ENCODE measurements at regions not wholly inside any gene's neighbourhood (a gene's known extent, or its start where the extent isn't known, plus 50 kb on each side); places are given as distances from the start of the nearest gene placed in this dataset.

DNA sequence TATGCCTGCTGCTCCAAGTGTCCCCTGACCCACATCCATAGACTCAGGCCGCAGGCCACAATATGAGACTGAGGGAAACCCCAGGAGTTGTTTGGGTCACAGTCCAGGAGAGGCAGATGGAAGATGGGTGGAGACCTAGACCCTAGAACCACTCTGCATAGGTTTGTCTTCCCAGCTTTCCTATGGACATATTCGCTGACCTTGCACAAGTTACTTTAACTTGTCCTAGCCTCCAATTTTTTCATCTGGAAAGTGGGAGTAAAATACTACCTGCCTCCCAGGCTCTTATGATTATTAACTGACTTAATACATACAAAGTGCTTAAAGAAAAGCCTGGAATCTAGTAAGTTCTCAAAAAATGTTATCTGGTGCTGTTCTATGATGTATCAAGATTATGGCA, 157.1 kb upstream of the IFNG-AS1 start:
- H3K4me3 ChIP-seq = no peak overlapping the region
- peaks cover 0 to 9% (median 1%) of the 10 kb centered on the region in 5 donors for H3K4me1 ChIP-seq (ENCODE audit: control insufficient read depth in 5 of 5, insufficient read depth in 5 of 5, low read length in 5 of 5)
- WGBS, 2 donors = 94 to 97% methylated on average over 2 of the region's 2 CpGs
- ATAC-seq (ENCODE audit: insufficient read depth, low FRiP score) = no peak
- H3K9me3 ChIP-seq (ENCODE audit: control insufficient read depth in 4 of 4, insufficient read depth in 3 of 4, low read length in 3 of 4) = no peaks in the 10 kb centered on the region
- no peaks in the 10 kb centered on the region for H3K36me3 ChIP-seq (ENCODE audit: control insufficient read depth in 4 of 4, insufficient read depth in 4 of 4, low read length in 4 of 4)
- TF ChIP-seq, protein P1, sequence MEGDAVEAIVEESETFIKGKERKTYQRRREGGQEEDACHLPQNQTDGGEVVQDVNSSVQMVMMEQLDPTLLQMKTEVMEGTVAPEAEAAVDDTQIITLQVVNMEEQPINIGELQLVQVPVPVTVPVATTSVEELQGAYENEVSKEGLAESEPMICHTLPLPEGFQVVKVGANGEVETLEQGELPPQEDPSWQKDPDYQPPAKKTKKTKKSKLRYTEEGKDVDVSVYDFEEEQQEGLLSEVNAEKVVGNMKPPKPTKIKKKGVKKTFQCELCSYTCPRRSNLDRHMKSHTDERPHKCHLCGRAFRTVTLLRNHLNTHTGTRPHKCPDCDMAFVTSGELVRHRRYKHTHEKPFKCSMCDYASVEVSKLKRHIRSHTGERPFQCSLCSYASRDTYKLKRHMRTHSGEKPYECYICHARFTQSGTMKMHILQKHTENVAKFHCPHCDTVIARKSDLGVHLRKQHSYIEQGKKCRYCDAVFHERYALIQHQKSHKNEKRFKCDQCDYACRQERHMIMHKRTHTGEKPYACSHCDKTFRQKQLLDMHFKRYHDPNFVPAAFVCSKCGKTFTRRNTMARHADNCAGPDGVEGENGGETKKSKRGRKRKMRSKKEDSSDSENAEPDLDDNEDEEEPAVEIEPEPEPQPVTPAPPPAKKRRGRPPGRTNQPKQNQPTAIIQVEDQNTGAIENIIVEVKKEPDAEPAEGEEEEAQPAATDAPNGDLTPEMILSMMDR (IDR thresholded peaks at IDR 0.05; ENCODE audit: control extremely low read depth, extremely low read depth) = no peak
- H3K27me3 ChIP-seq (ENCODE audit: control insufficient read depth in 3 of 3, insufficient read depth in 3 of 3, low read length in 2 of 3) = no peaks in the 10 kb centered on the region
- no peak for DNase-seq
- no peak overlapping the region for H3K9ac ChIP-seq (ENCODE audit: insufficient read depth in 1 of 2, low read length in 2 of 2)
- no peak overlapping the region for H3K27ac ChIP-seq (ENCODE audit: low read depth in 1 of 2, low read length in 1 of 2)

DNA sequence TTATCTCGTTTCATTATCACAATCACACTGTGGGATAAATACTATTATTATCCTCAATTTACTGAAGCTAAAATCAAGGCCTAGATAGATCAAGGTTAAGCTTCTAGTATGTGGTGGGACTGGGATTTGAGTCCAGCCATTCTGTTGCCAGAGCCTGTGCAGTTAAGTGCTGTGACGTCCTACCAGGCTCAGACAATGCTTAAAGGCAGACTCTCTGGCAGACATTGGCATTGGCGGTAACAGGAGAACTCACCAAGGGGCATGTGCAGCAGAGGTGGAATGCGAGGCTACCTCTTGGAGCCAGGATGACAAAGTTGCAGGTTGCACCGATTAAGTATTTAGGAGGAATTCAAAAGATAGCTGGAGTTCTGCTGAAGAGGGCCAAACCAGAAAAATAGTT, 155.6 kb upstream of the IFNG-AS1 start:
- Histone ChIP-seq H3K36me3 (ENCODE audit: control insufficient read depth in 4 of 4, insufficient read depth in 4 of 4, low read length in 4 of 4) (no peaks in the 10 kb centered on the region), H3K4me1 (ENCODE audit: control insufficient read depth in 5 of 5, insufficient read depth in 5 of 5, low read length in 5 of 5) (peaks cover 0 to 2% (median 0%) of the 10 kb centered on the region in 5 donors), H3K4me3 (no peak overlapping the region), H3K9ac (ENCODE audit: insufficient read depth in 1 of 2, low read length in 2 of 2) (no peak overlapping the region), H3K9me3 (ENCODE audit: control insufficient read depth in 4 of 4, insufficient read depth in 3 of 4, low read length in 3 of 4) (peaks cover 0 to under 1% (median under 1%) of the 10 kb centered on the region in 4 donors), H3K27ac (ENCODE audit: low read depth in 1 of 2, low read length in 1 of 2) (no peak overlapping the region), H3K27me3 (ENCODE audit: control insufficient read depth in 3 of 3, insufficient read depth in 3 of 3, low read length in 2 of 3) (no peaks in the 10 kb centered on the region)
- TF ChIP-seq, protein P1 (IDR thresholded peaks at IDR 0.05; ENCODE audit: control extremely low read depth, extremely low read depth) = no peak
- DNase-seq (no peak), ATAC-seq (ENCODE audit: insufficient read depth, low FRiP score) (no peak)
- 89% methylated on average over 5 of the region's 5 CpGs for WGBS, 2 donors

DNA sequence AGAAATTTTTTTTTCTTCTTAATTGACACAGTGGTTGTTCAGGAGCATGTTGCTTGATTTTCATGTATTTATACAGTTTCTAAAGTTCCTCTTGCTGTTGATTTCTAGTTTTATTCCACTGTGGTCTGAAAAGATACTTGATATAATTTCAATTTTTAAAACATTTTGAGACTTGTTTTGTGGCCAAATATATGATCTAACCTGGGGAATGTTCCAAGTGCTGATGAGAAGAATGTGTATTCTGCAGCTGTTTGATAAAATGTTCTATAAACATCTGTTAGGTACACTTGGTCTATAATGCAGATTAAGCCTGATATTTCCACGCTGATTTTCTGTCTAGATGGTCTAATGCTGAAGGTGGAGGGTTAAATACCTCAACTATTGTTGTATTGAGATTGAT, 151.4 kb upstream of the IFNG-AS1 start:
- 82 to 83% methylated on average over 1 of the region's 1 CpG for WGBS, 2 donors
- peaks cover 0 to 11% (median 2%) of the 10 kb centered on the region in 4 donors for H3K9me3 ChIP-seq (ENCODE audit: control insufficient read depth in 4 of 4, insufficient read depth in 3 of 4, low read length in 3 of 4)
- no peak for ATAC-seq (ENCODE audit: insufficient read depth, low FRiP score)
- no peak overlapping the region for H3K9ac ChIP-seq (ENCODE audit: insufficient read depth in 1 of 2, low read length in 2 of 2)
- no peaks in the 10 kb centered on the region for H3K36me3 ChIP-seq (ENCODE audit: control insufficient read depth in 4 of 4, insufficient read depth in 4 of 4, low read length in 4 of 4)
- DNase-seq = no peak
- H3K4me1 ChIP-seq (ENCODE audit: control insufficient read depth in 5 of 5, insufficient read depth in 5 of 5, low read length in 5 of 5) = peaks cover 0 to 1% (median 0%) of the 10 kb centered on the region in 5 donors
- H3K27me3 ChIP-seq (ENCODE audit: control insufficient read depth in 3 of 3, insufficient read depth in 3 of 3, low read length in 2 of 3) = no peaks in the 10 kb centered on the region
- H3K27ac ChIP-seq (ENCODE audit: low read depth in 1 of 2, low read length in 1 of 2) = no peak overlapping the region
- no peak overlapping the region for H3K4me3 ChIP-seq
- TF ChIP-seq, protein P1 (IDR thresholded peaks at IDR 0.05; ENCODE audit: control extremely low read depth, extremely low read depth) = no peak

DNA sequence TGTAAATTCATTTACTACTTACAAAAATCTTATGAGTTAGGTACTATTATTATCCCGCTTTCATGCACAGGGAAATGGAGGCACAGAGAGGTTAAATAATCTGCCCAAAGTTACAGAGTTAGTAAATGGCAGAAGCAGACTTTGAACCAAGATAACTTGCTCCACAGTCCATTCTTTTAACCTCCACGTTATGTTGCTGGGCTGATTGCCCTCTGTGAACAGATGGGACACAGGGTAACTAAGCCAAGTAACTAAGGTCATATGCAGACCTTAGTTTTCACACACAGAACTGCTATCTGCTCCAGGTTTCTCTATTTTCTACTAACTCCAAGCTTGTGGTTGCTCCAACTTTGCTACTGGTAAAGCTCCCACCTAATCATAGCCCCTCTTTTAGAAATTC, 147.1 kb upstream of the IFNG-AS1 start:
- Histone ChIP-seq H3K27ac (ENCODE audit: low read depth in 1 of 2, low read length in 1 of 2) (no peak overlapping the region), H3K9ac (ENCODE audit: insufficient read depth in 1 of 2, low read length in 2 of 2) (no peak overlapping the region), H3K4me3 (no peak overlapping the region), H3K9me3 (ENCODE audit: control insufficient read depth in 4 of 4, insufficient read depth in 3 of 4, low read length in 3 of 4) (peaks cover 0 to 11% (median 2%) of the 10 kb centered on the region in 4 donors), H3K36me3 (ENCODE audit: control insufficient read depth in 4 of 4, insufficient read depth in 4 of 4, low read length in 4 of 4) (no peaks in the 10 kb centered on the region), H3K4me1 (ENCODE audit: control insufficient read depth in 5 of 5, insufficient read depth in 5 of 5, low read length in 5 of 5) (no peaks in the 10 kb centered on the region), H3K27me3 (ENCODE audit: control insufficient read depth in 3 of 3, insufficient read depth in 3 of 3, low read length in 2 of 3) (no peaks in the 10 kb centered on the region)
- 76 to 89% methylated on average over 2 of the region's 2 CpGs for WGBS, 2 donors
- TF ChIP-seq, protein P1 (IDR thresholded peaks at IDR 0.05; ENCODE audit: control extremely low read depth, extremely low read depth) = no peak
- ATAC-seq (ENCODE audit: insufficient read depth, low FRiP score) = no peak
- DNase-seq = no peak
